GM23338 (cell line): ENCODE measurements at regions not wholly inside any gene's neighbourhood (a gene's known extent, or its start where the extent isn't known, plus 50 kb on each side); places are given as distances from the start of the nearest gene placed in this dataset.

Experiments
- ATAC-seq: fragments of 200-7000 bp; cut with Tn5 transposase; 3 replicates; pipeline ENCODE4 v1.9.1; 2020
- DNase-seq: peaks from one replicate; pipeline ENCODE4 v3.0.0-alpha.2; 2015; ENCODE audit warnings: low spot score
- H2AFZ ChIP-seq: fragments of 200-600 bp; sonication (generic); 2 replicates; pipeline ENCODE4 v1.8.0; 2016; ENCODE audit warnings: antibody characterized with exemption, mild to moderate bottlenecking, moderate library complexity
- H3F3A ChIP-seq: fragments of 200-600 bp; sonication (generic); replicated peaks from 2 replicates; pipeline ENCODE4 v1.8.0; 2017; ENCODE audit warnings: antibody characterized with exemption, mixed run types, low read depth
- H3K27ac ChIP-seq: fragments of 200-600 bp; sonication (generic); 2 replicates; pipeline ENCODE4 v1.6.1; 2016; ENCODE audit warnings: low read depth
- H3K27me3 ChIP-seq: fragments of 200-600 bp; sonication (generic); 2 replicates; pipeline ENCODE4 v1.8.0; 2016; ENCODE audit warnings: mild to moderate bottlenecking, mixed run types, moderate library complexity; ENCODE audit not compliant: insufficient read depth
- H3K36me3 ChIP-seq: fragments of 200-600 bp; sonication (generic); 2 replicates; pipeline ENCODE4 v1.8.0; 2016; ENCODE audit warnings: mild to moderate bottlenecking; ENCODE audit not compliant: insufficient read depth
- H3K4me1 ChIP-seq: fragments of 200-600 bp; sonication (generic); 2 replicates; pipeline ENCODE4 v1.8.0; 2016; ENCODE audit warnings: mild to moderate bottlenecking, moderate library complexity; ENCODE audit not compliant: insufficient read depth
- H3K4me2 ChIP-seq: fragments of 200-600 bp; sonication (generic); 2 replicates; pipeline ENCODE4 v1.7.1; 2017; ENCODE audit warnings: mixed run types
- H3K4me3 ChIP-seq: fragments of 200-600 bp; sonication (generic); 2 replicates; pipeline ENCODE4 v1.6.1; 2016; ENCODE audit warnings: mixed run types
- H3K79me2 ChIP-seq: fragments of 200-600 bp; sonication (generic); replicated peaks from 2 replicates; pipeline ENCODE4 v1.8.0; 2017; ENCODE audit warnings: mild to moderate bottlenecking; ENCODE audit not compliant: insufficient read depth
- H3K9me2 ChIP-seq: fragments of 200-600 bp; sonication (generic); 2 replicates; pipeline ENCODE4 v1.8.0; 2017; ENCODE audit not compliant: insufficient read depth
- H4K20me1 ChIP-seq: fragments of 200-600 bp; sonication (generic); replicated peaks from 2 replicates; pipeline ENCODE4 v1.8.0; 2017; ENCODE audit warnings: mild to moderate bottlenecking; ENCODE audit not compliant: insufficient read depth
- H3K27ac Mint-ChIP-seq: 2 replicates; pipeline ENCODE4 v1.8.0; 2020; ENCODE audit warnings: inconsistent platforms, mild to moderate bottlenecking, moderate library complexity, mixed read lengths
- H3K27me3 Mint-ChIP-seq: 3 replicates; pipeline ENCODE4 v1.8.0; 2022; ENCODE audit warnings: low read depth, mild to moderate bottlenecking, moderate library complexity, mixed read lengths, inconsistent platforms; ENCODE audit not compliant: insufficient read depth, poor library complexity
- H3K36me3 Mint-ChIP-seq: 3 replicates; pipeline ENCODE4 v1.8.0; 2021; ENCODE audit warnings: low read depth, mild to moderate bottlenecking, inconsistent platforms, moderate library complexity, mixed read lengths
- H3K4me1 Mint-ChIP-seq: 3 replicates; pipeline ENCODE4 v1.8.0; 2020; ENCODE audit warnings: mild to moderate bottlenecking, inconsistent platforms, mixed read lengths
- H3K4me3 Mint-ChIP-seq: 3 replicates; pipeline ENCODE4 v1.8.0; 2021; ENCODE audit warnings: moderate library complexity, mild to moderate bottlenecking, inconsistent platforms, mixed read lengths
- H3K9me3 Mint-ChIP-seq: 3 replicates; pipeline ENCODE4 v1.8.0; 2020; ENCODE audit warnings: moderate library complexity, mild to moderate bottlenecking, inconsistent platforms, mixed read lengths
- CREB1 ChIP-seq: fragments of 250-450 bp; sonication (Bioruptor Pico); IDR thresholded peaks from 2 replicates; pipeline ENCODE4 v1.5.0; 2020; ENCODE audit warnings: low read depth, mild to moderate bottlenecking, moderate library complexity
- EZH2 ChIP-seq: fragments of 200-600 bp; sonication (generic); IDR thresholded peaks from one replicate; pipeline ENCODE4 v1.8.0; 2017; ENCODE audit warnings: antibody characterized with exemption, mild to moderate bottlenecking, low read depth; ENCODE audit not compliant: unreplicated experiment
- EZH2phosphoT487 ChIP-seq: fragments of 200-600 bp; sonication (generic); IDR thresholded peaks from one replicate; pipeline ENCODE4 v1.8.1; 2018; ENCODE audit warnings: antibody characterized with exemption; ENCODE audit not compliant: unreplicated experiment
- JUNB ChIP-seq: IDR thresholded peaks from one replicate; pipeline ENCODE4 v1.6.1; 2016; ENCODE audit warnings: antibody characterized with exemption; ENCODE audit not compliant: unreplicated experiment
- NANOG ChIP-seq: IDR thresholded peaks from 2 replicates; pipeline ENCODE4 v1.6.1; 2016; ENCODE audit warnings: antibody characterized with exemption, borderline replicate concordance
- POLR2AphosphoS5 ChIP-seq: IDR thresholded peaks from 2 replicates; pipeline ENCODE4 v1.6.1; 2016; ENCODE audit warnings: antibody characterized with exemption, low read depth
- STAT1 ChIP-seq: IDR thresholded peaks from one replicate; pipeline ENCODE4 v1.6.1; 2016; ENCODE audit warnings: antibody characterized with exemption; ENCODE audit not compliant: unreplicated experiment
- ZNF114 ChIP-seq: fragments of 250-450 bp; sonication (Bioruptor Pico); IDR thresholded peaks from 2 replicates; pipeline ENCODE4 v1.5.0; 2020; ENCODE audit warnings: mild to moderate bottlenecking, moderate library complexity
- ZNF331 ChIP-seq: fragments of 250-450 bp; sonication (Bioruptor Pico); IDR thresholded peaks from 2 replicates; pipeline ENCODE4 v1.5.0; 2020; ENCODE audit warnings: low read depth, mild to moderate bottlenecking, moderate library complexity
- TF ChIP-seq, protein P1 (sequence below): fragments of 250-450 bp; sonication (Bioruptor Pico); IDR thresholded peaks from 2 replicates; pipeline ENCODE4 v1.5.0; 2020; ENCODE audit warnings: mild to moderate bottlenecking, moderate library complexity
- TF ChIP-seq, protein P2 (sequence below): IDR thresholded peaks from 2 replicates; pipeline ENCODE4 v1.6.1; 2016; ENCODE audit warnings: antibody characterized with exemption
- TF ChIP-seq, protein P3 (sequence below): IDR thresholded peaks from one replicate; pipeline ENCODE4 v1.6.1; 2018; ENCODE audit warnings: antibody characterized with exemption; ENCODE audit not compliant: unreplicated experiment
- TF ChIP-seq, protein P4 (sequence below), 2 experiments: fragments of 200-600 bp in 1 of 2; sonication (generic) in 1 of 2; conservative IDR thresholded peaks; 2 replicates each; pipeline versions ENCODE4 v1.5.1 to v1.6.1; 2016 to 2017; ENCODE audit warnings: antibody characterized with exemption in 2 of 2, low read depth in 2 of 2, mild to moderate bottlenecking in 2 of 2, moderate library complexity in 1 of 2

- DNase-seq (no peak), ATAC-seq (no peak)
- Mint-ChIP-seq H3K27me3 (no peaks in the 10 kb centered on the region), H3K36me3 (peaks cover 11% of the 10 kb centered on the region; the same call in 2 of the 3 replicates), H3K4me1 (no peaks in the 10 kb centered on the region; the same call in 1 of the 3 replicates), H3K27ac (no peak overlapping the region), H3K9me3 (peaks cover 54% of the 10 kb centered on the region), H3K4me3 (no peak overlapping the region)
- no peaks in the 10 kb centered on the region for H3K4me1 ChIP-seq
- no peak overlapping the region for H2AFZ ChIP-seq
- H3K4me3 ChIP-seq = no peak overlapping the region
- H3K27ac ChIP-seq = no peak overlapping the region
- H4K20me1 ChIP-seq = no peaks in the 10 kb centered on the region
- H3K79me2 ChIP-seq = no peaks in the 10 kb centered on the region
- H3K9me2 ChIP-seq = no peaks in the 10 kb centered on the region
- no peak overlapping the region for H3K4me2 ChIP-seq
- H3K27me3 ChIP-seq = no peaks in the 10 kb centered on the region
- TF ChIP-seq ZNF114 (no peak), ZNF331 (CRISPR knock-in tag) (no peak), CREB1 (no peak), EZH2 (no peak), EZH2phosphoT487 (no peak), JUNB (no peak), STAT1 (no peak), POLR2AphosphoS5 (no peak), NANOG (no peak)
- TF ChIP-seq, protein P1, sequence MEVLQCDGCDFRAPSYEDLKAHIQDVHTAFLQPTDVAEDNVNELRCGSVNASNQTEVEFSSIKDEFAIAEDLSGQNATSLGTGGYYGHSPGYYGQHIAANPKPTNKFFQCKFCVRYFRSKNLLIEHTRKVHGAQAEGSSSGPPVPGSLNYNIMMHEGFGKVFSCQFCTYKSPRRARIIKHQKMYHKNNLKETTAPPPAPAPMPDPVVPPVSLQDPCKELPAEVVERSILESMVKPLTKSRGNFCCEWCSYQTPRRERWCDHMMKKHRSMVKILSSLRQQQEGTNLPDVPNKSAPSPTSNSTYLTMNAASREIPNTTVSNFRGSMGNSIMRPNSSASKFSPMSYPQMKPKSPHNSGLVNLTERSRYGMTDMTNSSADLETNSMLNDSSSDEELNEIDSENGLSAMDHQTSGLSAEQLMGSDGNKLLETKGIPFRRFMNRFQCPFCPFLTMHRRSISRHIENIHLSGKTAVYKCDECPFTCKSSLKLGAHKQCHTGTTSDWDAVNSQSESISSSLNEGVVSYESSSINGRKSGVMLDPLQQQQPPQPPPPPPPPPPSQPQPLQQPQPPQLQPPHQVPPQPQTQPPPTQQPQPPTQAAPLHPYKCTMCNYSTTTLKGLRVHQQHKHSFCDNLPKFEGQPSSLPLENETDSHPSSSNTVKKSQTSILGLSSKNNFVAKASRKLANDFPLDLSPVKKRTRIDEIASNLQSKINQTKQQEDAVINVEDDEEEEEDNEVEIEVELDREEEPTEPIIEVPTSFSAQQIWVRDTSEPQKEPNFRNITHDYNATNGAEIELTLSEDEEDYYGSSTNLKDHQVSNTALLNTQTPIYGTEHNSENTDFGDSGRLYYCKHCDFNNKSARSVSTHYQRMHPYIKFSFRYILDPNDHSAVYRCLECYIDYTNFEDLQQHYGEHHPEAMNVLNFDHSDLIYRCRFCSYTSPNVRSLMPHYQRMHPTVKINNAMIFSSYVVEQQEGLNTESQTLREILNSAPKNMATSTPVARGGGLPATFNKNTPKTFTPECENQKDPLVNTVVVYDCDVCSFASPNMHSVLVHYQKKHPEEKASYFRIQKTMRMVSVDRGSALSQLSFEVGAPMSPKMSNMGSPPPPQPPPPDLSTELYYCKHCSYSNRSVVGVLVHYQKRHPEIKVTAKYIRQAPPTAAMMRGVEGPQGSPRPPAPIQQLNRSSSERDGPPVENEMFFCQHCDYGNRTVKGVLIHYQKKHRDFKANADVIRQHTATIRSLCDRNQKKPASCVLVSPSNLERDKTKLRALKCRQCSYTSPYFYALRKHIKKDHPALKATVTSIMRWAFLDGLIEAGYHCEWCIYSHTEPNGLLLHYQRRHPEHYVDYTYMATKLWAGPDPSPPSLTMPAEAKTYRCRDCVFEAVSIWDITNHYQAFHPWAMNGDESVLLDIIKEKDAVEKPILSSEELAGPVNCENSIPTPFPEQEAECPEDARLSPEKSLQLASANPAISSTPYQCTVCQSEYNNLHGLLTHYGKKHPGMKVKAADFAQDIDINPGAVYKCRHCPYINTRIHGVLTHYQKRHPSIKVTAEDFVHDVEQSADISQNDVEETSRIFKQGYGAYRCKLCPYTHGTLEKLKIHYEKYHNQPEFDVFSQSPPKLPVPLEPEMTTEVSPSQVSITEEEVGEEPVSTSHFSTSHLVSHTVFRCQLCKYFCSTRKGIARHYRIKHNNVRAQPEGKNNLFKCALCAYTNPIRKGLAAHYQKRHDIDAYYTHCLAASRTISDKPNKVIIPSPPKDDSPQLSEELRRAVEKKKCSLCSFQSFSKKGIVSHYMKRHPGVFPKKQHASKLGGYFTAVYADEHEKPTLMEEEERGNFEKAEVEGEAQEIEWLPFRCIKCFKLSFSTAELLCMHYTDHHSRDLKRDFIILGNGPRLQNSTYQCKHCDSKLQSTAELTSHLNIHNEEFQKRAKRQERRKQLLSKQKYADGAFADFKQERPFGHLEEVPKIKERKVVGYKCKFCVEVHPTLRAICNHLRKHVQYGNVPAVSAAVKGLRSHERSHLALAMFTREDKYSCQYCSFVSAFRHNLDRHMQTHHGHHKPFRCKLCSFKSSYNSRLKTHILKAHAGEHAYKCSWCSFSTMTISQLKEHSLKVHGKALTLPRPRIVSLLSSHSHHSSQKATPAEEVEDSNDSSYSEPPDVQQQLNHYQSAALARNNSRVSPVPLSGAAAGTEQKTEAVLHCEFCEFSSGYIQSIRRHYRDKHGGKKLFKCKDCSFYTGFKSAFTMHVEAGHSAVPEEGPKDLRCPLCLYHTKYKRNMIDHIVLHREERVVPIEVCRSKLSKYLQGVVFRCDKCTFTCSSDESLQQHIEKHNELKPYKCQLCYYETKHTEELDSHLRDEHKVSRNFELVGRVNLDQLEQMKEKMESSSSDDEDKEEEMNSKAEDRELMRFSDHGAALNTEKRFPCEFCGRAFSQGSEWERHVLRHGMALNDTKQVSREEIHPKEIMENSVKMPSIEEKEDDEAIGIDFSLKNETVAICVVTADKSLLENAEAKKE (CRISPR knock-in tag) = no peak
- TF ChIP-seq, protein P2, sequence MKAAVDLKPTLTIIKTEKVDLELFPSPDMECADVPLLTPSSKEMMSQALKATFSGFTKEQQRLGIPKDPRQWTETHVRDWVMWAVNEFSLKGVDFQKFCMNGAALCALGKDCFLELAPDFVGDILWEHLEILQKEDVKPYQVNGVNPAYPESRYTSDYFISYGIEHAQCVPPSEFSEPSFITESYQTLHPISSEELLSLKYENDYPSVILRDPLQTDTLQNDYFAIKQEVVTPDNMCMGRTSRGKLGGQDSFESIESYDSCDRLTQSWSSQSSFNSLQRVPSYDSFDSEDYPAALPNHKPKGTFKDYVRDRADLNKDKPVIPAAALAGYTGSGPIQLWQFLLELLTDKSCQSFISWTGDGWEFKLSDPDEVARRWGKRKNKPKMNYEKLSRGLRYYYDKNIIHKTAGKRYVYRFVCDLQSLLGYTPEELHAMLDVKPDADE = no peak
- TF ChIP-seq, protein P3, sequence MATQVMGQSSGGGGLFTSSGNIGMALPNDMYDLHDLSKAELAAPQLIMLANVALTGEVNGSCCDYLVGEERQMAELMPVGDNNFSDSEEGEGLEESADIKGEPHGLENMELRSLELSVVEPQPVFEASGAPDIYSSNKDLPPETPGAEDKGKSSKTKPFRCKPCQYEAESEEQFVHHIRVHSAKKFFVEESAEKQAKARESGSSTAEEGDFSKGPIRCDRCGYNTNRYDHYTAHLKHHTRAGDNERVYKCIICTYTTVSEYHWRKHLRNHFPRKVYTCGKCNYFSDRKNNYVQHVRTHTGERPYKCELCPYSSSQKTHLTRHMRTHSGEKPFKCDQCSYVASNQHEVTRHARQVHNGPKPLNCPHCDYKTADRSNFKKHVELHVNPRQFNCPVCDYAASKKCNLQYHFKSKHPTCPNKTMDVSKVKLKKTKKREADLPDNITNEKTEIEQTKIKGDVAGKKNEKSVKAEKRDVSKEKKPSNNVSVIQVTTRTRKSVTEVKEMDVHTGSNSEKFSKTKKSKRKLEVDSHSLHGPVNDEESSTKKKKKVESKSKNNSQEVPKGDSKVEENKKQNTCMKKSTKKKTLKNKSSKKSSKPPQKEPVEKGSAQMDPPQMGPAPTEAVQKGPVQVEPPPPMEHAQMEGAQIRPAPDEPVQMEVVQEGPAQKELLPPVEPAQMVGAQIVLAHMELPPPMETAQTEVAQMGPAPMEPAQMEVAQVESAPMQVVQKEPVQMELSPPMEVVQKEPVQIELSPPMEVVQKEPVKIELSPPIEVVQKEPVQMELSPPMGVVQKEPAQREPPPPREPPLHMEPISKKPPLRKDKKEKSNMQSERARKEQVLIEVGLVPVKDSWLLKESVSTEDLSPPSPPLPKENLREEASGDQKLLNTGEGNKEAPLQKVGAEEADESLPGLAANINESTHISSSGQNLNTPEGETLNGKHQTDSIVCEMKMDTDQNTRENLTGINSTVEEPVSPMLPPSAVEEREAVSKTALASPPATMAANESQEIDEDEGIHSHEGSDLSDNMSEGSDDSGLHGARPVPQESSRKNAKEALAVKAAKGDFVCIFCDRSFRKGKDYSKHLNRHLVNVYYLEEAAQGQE = no peak
- TF ChIP-seq, protein P4, sequence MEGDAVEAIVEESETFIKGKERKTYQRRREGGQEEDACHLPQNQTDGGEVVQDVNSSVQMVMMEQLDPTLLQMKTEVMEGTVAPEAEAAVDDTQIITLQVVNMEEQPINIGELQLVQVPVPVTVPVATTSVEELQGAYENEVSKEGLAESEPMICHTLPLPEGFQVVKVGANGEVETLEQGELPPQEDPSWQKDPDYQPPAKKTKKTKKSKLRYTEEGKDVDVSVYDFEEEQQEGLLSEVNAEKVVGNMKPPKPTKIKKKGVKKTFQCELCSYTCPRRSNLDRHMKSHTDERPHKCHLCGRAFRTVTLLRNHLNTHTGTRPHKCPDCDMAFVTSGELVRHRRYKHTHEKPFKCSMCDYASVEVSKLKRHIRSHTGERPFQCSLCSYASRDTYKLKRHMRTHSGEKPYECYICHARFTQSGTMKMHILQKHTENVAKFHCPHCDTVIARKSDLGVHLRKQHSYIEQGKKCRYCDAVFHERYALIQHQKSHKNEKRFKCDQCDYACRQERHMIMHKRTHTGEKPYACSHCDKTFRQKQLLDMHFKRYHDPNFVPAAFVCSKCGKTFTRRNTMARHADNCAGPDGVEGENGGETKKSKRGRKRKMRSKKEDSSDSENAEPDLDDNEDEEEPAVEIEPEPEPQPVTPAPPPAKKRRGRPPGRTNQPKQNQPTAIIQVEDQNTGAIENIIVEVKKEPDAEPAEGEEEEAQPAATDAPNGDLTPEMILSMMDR (conservative IDR thresholded peaks at IDR 0.05; ENCODE audit: low read depth in 2 of 2) = no peak
- no peaks in the 10 kb centered on the region for H3F3A ChIP-seq
- no peaks in the 10 kb centered on the region for H3K36me3 ChIP-seq
Observed at GRCh38 chr6:63440594-63440993, 120.8 kb upstream of the LGSN start.
